Coronary artery (tissue), 2 donors: ENCODE measurements at regions not wholly inside any gene's neighbourhood (a gene's known extent, or its start where the extent isn't known, plus 50 kb on each side); places are given as distances from the start of the nearest gene placed in this dataset.

Experiments used
- DNase-seq: peaks from one replicate; pipeline ENCODE4 v3.0.0-alpha.2; 2017; ENCODE audit warnings: low spot score
- H3K27ac ChIP-seq, 2 donors: fragments of 200-600 bp; sonication (generic); one replicate each; pipeline ENCODE4 v1.5.1; 2016 to 2019
- H3K4me3 ChIP-seq: fragments of 200-600 bp; sonication (generic); 2 replicates; pipeline ENCODE4 v1.5.1; 2016; ENCODE audit warnings: mild to moderate bottlenecking, moderate library complexity
- CTCF ChIP-seq: fragments of 200-600 bp; sonication (generic); IDR thresholded peaks from one replicate; pipeline ENCODE4 v1.5.1; 2019; ENCODE audit warnings: antibody characterized with exemption

- no peak for TF ChIP-seq CTCF
- Histone ChIP-seq H3K27ac (no peak overlapping the region), H3K4me3 (no peak overlapping the region)
- no peak for DNase-seq
Measured at GRCh38 chr11:106327134-106327533, 249.7 kb downstream of the AASDHPPT start.

- H3K27ac ChIP-seq = no peak overlapping the region
- no peak for TF ChIP-seq CTCF
- no peak for DNase-seq
- H3K4me3 ChIP-seq = no peak overlapping the region
Measured at GRCh38 chr11:106327637-106328036, 250.2 kb downstream of the AASDHPPT start.

GRCh38 chr11:106329273-106330018, 252.0 kb downstream of the AASDHPPT start:
- no peak for TF ChIP-seq CTCF
- DNase-seq = no peak
- H3K27ac ChIP-seq = no peak overlapping the region
- H3K4me3 ChIP-seq = no peak overlapping the region

GRCh38 chr11:106331176-106331575, 253.7 kb downstream of the AASDHPPT start:
- no peak for TF ChIP-seq CTCF
- DNase-seq = no peak
- Histone ChIP-seq H3K27ac (no peak overlapping the region), H3K4me3 (no peak overlapping the region)

GRCh38 chr11:106333678-106334077, 256.2 kb downstream of the AASDHPPT start:
- H3K27ac ChIP-seq = no peak overlapping the region
- no peak for TF ChIP-seq CTCF
- H3K4me3 ChIP-seq = no peak overlapping the region
- no peak for DNase-seq

- no peak for DNase-seq
- no peak for TF ChIP-seq CTCF
- no peak overlapping the region for H3K27ac ChIP-seq
- H3K4me3 ChIP-seq = no peak overlapping the region
Measured at GRCh38 chr11:106344394-106344793, 266.9 kb downstream of the AASDHPPT start.

GRCh38 chr11:106344966-106345365, 267.5 kb downstream of the AASDHPPT start:
- H3K27ac ChIP-seq = no peak overlapping the region
- TF ChIP-seq CTCF = no peak
- H3K4me3 ChIP-seq = no peak overlapping the region
- no peak for DNase-seq
